HepG2 (cell line): ENCODE measurements at regions not wholly inside any gene's neighbourhood (a gene's known extent, or its start where the extent isn't known, plus 50 kb on each side); places are given as distances from the start of the nearest gene placed in this dataset.

Experiments used
- ATAC-seq: fragments of 200-7000 bp; cut with Tn5 transposase; 3 replicates; pipeline ENCODE4 v1.9.1; 2020; ENCODE audit warnings: mild to moderate bottlenecking, moderate library complexity
- BruUV-seq: library from RNA; stranded (reverse); fragments of 400-500 nt; replicated peaks from 2 replicates; lab custom pipeline; 2021; lab: Mats Ljungman, UMichigan
- CTCF ChIA-PET: fragments of 300-600 bp; formaldehyde crosslinking; extraction: SDS; loops from one replicate; lab custom pipeline; 2021; ENCODE audit warnings: low total read pairs, inconsistent platforms, low intra/inter-chr PET ratio; lab: Yijun Ruan, JAX
- POLR2A ChIA-PET: fragments of 350-600 bp; sonication (Branson Sonifier 250); formaldehyde crosslinking; loops from one replicate; lab custom pipeline; 2020; ENCODE audit warnings: antibody characterized with exemption, inconsistent platforms; lab: Yijun Ruan, JAX
- DNase-seq: peaks from one replicate; pipeline ENCODE4 v3.0.0-alpha.2; 2015; ENCODE audit warnings: low spot score
- FAIRE-seq: peaks from 3 replicates; lab custom pipeline; 2011; peaks lifted over from hg19 to GRCh38; lab: Jason Lieb, UNC
- H2AFZ ChIP-seq: one replicate; pipeline ENCODE4 v1.6.1; 2011; ENCODE audit warnings: low read length, inconsistent platforms
- H3K27ac ChIP-seq: fragments of 300-600 bp; 3 replicates; pipeline ENCODE4 v1.8.0; 2011; ENCODE audit warnings: mixed run types, mild to moderate bottlenecking, mixed read lengths, low read length, inconsistent platforms; ENCODE audit not compliant: insufficient read depth; ENCODE audit errors: extremely low read length
- H3K27me3 ChIP-seq, 2 experiments: fragments of 200-600 bp in 1 of 2; 2 replicates in 1 of 2; 3 replicates in 1 of 2; pipeline versions ENCODE4 v1.6.0 to v1.8.0; 2011; ENCODE audit warnings: low read length in 2 of 2, mild to moderate bottlenecking in 2 of 2, moderate library complexity in 2 of 2, inconsistent platforms in 1 of 2; ENCODE audit not compliant: insufficient read depth in 2 of 2, control insufficient read depth in 1 of 2
- H3K36me3 ChIP-seq, 2 experiments: fragments of 200-600 bp in 1 of 2; replicated peaks in 1 of 2; 2 replicates in 1 of 2; 3 replicates in 1 of 2; pipeline versions ENCODE4 v1.5.1 to v1.8.0; 2011; ENCODE audit warnings: low read length in 2 of 2, inconsistent platforms in 1 of 2; ENCODE audit not compliant: insufficient read depth in 2 of 2, control insufficient read depth in 1 of 2
- H3K4me1 ChIP-seq: 2 replicates; pipeline ENCODE4 v1.5.1; 2012; ENCODE audit warnings: low read length, inconsistent platforms; ENCODE audit not compliant: insufficient read depth
- H3K4me2 ChIP-seq: 2 replicates; pipeline ENCODE4 v1.6.0; 2011; ENCODE audit warnings: low read depth, low read length, inconsistent platforms
- H3K4me3 ChIP-seq, 3 experiments: fragments of 200-600 bp in 1 of 3; sonication (generic), shearing (Covaris generic) in 1 of 3; replicated peaks in 1 of 3; 2 replicates each; pipeline ENCODE4 v1.5.1; 2011 to 2016; ENCODE audit warnings: low read length in 3 of 3, inconsistent platforms in 2 of 3, low read depth in 2 of 3, mild to moderate bottlenecking in 2 of 3, control low read depth in 1 of 3, mixed read lengths in 1 of 3; ENCODE audit not compliant: insufficient read depth in 1 of 3
- H3K79me2 ChIP-seq: one replicate; pipeline ENCODE4 v1.6.1; 2011; ENCODE audit warnings: low read length, inconsistent platforms; ENCODE audit not compliant: insufficient read depth
- H3K9ac ChIP-seq: 2 replicates; pipeline ENCODE4 v1.6.0; 2011; ENCODE audit warnings: mild to moderate bottlenecking, low read depth, low read length, inconsistent platforms; ENCODE audit not compliant: insufficient read depth
- H3K9me3 ChIP-seq: 2 replicates; pipeline ENCODE4 v1.5.1; 2012; ENCODE audit warnings: mild to moderate bottlenecking, low read length
- H4K20me1 ChIP-seq: 2 replicates; pipeline ENCODE4 v1.6.0; 2011; ENCODE audit warnings: inconsistent platforms, mild to moderate bottlenecking, low read length, moderate library complexity; ENCODE audit not compliant: insufficient read depth
- CEBPB ChIP-seq: IDR thresholded peaks from 2 replicates; pipeline ENCODE4 v1.6.1; 2011; ENCODE audit warnings: low read depth, low read length, improper control_type of control experiment, borderline replicate concordance
- CREM ChIP-seq, 2 experiments: sonication (generic) in 1 of 2; formaldehyde crosslinking in 1 of 2; IDR thresholded peaks; 2 replicates each; pipeline versions ENCODE4 v1.4.0 to v1.6.1; 2016 to 2020; ENCODE audit warnings: antibody characterized with exemption in 1 of 2, mild to moderate bottlenecking in 1 of 2, missing genetic modification reagents in 1 of 2
- FOXK1 ChIP-seq: sonication (generic); formaldehyde crosslinking; IDR thresholded peaks from 2 replicates; pipeline ENCODE4 v1.4.0; 2020; ENCODE audit warnings: low read depth, missing genetic modification reagents, borderline replicate concordance
- HES4 ChIP-seq: sonication (generic); formaldehyde crosslinking; IDR thresholded peaks from 2 replicates; pipeline ENCODE4 v1.9.0; 2021; ENCODE audit warnings: mild to moderate bottlenecking, missing genetic modification reagents, borderline replicate concordance
- HNRNPK ChIP-seq: fragments of 200-400 bp; formaldehyde crosslinking; IDR thresholded peaks from 2 replicates; pipeline ENCODE4 v1.6.1; 2018; ENCODE audit warnings: low read length, low read depth, moderate library complexity, mild to moderate bottlenecking; ENCODE audit not compliant: poor library complexity, severe bottlenecking
- KDM5A ChIP-seq: fragments of 200-600 bp; sonication (generic); IDR thresholded peaks from 2 replicates; pipeline ENCODE4 v1.7.0; 2018; ENCODE audit warnings: antibody characterized with exemption, mild to moderate bottlenecking, low read length, borderline replicate concordance
- MTA1 ChIP-seq: sonication (generic); formaldehyde crosslinking; IDR thresholded peaks from 2 replicates; pipeline ENCODE4 v1.4.0; 2020; ENCODE audit warnings: missing genetic modification reagents, mild to moderate bottlenecking, borderline replicate concordance
- SALL1 ChIP-seq: sonication (generic); formaldehyde crosslinking; IDR thresholded peaks from 2 replicates; pipeline ENCODE4 v1.8.0; 2022; ENCODE audit warnings: mild to moderate bottlenecking, missing genetic modification reagents
- TP53 ChIP-seq: sonication (generic); formaldehyde crosslinking; conservative IDR thresholded peaks from 2 replicates; pipeline ENCODE4 v1.4.0; 2020; ENCODE audit warnings: missing genetic modification reagents
- YEATS2 ChIP-seq: sonication (generic); formaldehyde crosslinking; IDR thresholded peaks from 2 replicates; pipeline ENCODE4 v1.4.0; 2020; ENCODE audit warnings: missing genetic modification reagents, borderline replicate concordance
- WGBS: methylation state at CpG from one replicate; pipeline ENCODE4 v1.1.6; 2017; ENCODE audit warnings: low lambda C conversion rate; 5-methylcytosine and 5-hydroxymethylcytosine counted together
- in situ Hi-C: cut with HindIII; loops from 2 replicates; pipeline ENCODE4 v1.10.0; 2017; ENCODE audit warnings: low pct_unique_long_range_greater_than_20kb; ENCODE audit not compliant: extremely low pct_ligation_motif_present
- intact Hi-C: fragments of 100-400 bp; cut with micrococcal nuclease; formaldehyde crosslinking; loops from one replicate; pipeline ENCODE4 v1.10.0; 2022; ENCODE audit not compliant: unreplicated experiment
- TF ChIP-seq, protein P1 (sequence below): sonication (generic); formaldehyde crosslinking; IDR thresholded peaks from 2 replicates; pipeline ENCODE4 v1.8.1; 2023; ENCODE audit warnings: missing genetic modification reagents, mild to moderate bottlenecking, borderline replicate concordance
- TF ChIP-seq, protein P2 (sequence below): IDR thresholded peaks from 2 replicates; pipeline ENCODE4 v1.6.1; 2016; ENCODE audit warnings: low read depth, missing genetic modification reagents, missing compliant biosample characterization

DNA sequence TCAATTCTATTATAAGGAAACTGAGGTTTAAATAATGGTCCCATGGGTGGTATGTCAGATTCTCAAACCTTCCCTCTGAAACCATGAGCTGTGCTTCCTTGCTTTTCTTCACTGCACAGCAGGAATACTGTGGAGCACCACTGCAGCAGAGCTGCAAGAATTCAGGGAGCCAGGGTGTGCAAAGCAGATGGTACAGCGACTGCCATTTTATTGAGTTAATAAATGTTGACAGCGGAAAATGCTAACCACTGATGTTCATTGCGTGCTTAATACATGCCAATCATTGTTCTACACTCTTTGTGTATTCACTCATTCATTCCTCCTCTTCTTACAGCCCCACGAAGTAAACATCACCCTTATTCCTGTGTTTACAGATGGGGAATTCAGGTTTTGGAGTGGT, 152.2 kb upstream of the THSD7B start (continued):
- TF ChIP-seq, protein P1, sequence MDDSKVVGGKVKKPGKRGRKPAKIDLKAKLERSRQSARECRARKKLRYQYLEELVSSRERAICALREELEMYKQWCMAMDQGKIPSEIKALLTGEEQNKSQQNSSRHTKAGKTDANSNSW = no peak
- no peak for TF ChIP-seq TP53

- in situ Hi-C loops (no loop called here), intact Hi-C loops (no loop called here)
- no peak for ATAC-seq
- Histone ChIP-seq H3K4me3 (no peak overlapping the region), H3K36me3 (no peaks in the 10 kb centered on the region), H4K20me1 (no peaks in the 10 kb centered on the region; the same call in 1 of the 2 replicates), H3K27me3 (no peaks in the 10 kb centered on the region; a peak in 1 of 5 replicates), H3K79me2 (no peaks in the 10 kb centered on the region), H2AFZ (no peak overlapping the region), H3K9ac (no peak overlapping the region), H3K4me1 (no peaks in the 10 kb centered on the region), H3K9me3 (no peaks in the 10 kb centered on the region), H3K4me2 (no peak overlapping the region), H3K27ac (no peak overlapping the region)
- ChIA-PET CTCF (no interaction called here), POLR2A (no interaction called here)
- 0 out of 2 replicates have a peak, but pooled peaks have one; percentile 10 for TF ChIP-seq CEBPB
- no peak for TF ChIP-seq KDM5A
- no peak for FAIRE-seq
- no peak for DNase-seq
- BruUV-seq = no TSS peak
- WGBS = 33% methylated on average over 3 of the region's 3 CpGs
Observed at GRCh38 chr2:136612079-136612478, 153.3 kb upstream of the THSD7B start.

- Histone ChIP-seq H3K79me2 (no peaks in the 10 kb centered on the region), H3K27me3 (no peaks in the 10 kb centered on the region; a peak in 1 of 5 replicates), H3K9ac (no peak overlapping the region), H3K4me3 (no peak overlapping the region), H3K4me2 (no peak overlapping the region), H3K9me3 (no peaks in the 10 kb centered on the region), H4K20me1 (no peaks in the 10 kb centered on the region; the same call in 1 of the 2 replicates), H3K4me1 (no peaks in the 10 kb centered on the region), H2AFZ (no peak overlapping the region), H3K36me3 (no peaks in the 10 kb centered on the region), H3K27ac (no peak overlapping the region)
- ATAC-seq (no peak), DNase-seq (no peak), FAIRE-seq (no peak)
- in situ Hi-C loops = no loop called here
- ChIA-PET CTCF (no interaction called here), POLR2A (no interaction called here)
- intact Hi-C loops = no loop called here
- no TSS peak for BruUV-seq
- 3% methylated on average over 1 of the region's 1 CpG for WGBS
- TF ChIP-seq YEATS2 (no peak), CREM (IDR thresholded peaks at IDR 0.05) (no peak), CREM (CRISPR knock-in tag; IDR thresholded peaks at IDR 0.05) (no peak), SALL1 (CRISPR knock-in tag) (no peak), HNRNPK (no peak), FOXK1 (CRISPR knock-in tag) (no peak), HES4 (CRISPR knock-in tag) (no peak), MTA1 (no peak)
- TF ChIP-seq, protein P2, sequence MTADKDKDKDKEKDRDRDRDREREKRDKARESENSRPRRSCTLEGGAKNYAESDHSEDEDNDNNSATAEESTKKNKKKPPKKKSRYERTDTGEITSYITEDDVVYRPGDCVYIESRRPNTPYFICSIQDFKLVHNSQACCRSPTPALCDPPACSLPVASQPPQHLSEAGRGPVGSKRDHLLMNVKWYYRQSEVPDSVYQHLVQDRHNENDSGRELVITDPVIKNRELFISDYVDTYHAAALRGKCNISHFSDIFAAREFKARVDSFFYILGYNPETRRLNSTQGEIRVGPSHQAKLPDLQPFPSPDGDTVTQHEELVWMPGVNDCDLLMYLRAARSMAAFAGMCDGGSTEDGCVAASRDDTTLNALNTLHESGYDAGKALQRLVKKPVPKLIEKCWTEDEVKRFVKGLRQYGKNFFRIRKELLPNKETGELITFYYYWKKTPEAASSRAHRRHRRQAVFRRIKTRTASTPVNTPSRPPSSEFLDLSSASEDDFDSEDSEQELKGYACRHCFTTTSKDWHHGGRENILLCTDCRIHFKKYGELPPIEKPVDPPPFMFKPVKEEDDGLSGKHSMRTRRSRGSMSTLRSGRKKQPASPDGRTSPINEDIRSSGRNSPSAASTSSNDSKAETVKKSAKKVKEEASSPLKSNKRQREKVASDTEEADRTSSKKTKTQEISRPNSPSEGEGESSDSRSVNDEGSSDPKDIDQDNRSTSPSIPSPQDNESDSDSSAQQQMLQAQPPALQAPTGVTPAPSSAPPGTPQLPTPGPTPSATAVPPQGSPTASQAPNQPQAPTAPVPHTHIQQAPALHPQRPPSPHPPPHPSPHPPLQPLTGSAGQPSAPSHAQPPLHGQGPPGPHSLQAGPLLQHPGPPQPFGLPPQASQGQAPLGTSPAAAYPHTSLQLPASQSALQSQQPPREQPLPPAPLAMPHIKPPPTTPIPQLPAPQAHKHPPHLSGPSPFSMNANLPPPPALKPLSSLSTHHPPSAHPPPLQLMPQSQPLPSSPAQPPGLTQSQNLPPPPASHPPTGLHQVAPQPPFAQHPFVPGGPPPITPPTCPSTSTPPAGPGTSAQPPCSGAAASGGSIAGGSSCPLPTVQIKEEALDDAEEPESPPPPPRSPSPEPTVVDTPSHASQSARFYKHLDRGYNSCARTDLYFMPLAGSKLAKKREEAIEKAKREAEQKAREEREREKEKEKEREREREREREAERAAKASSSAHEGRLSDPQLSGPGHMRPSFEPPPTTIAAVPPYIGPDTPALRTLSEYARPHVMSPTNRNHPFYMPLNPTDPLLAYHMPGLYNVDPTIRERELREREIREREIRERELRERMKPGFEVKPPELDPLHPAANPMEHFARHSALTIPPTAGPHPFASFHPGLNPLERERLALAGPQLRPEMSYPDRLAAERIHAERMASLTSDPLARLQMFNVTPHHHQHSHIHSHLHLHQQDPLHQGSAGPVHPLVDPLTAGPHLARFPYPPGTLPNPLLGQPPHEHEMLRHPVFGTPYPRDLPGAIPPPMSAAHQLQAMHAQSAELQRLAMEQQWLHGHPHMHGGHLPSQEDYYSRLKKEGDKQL (CRISPR knock-in tag) = no peak
Observed at GRCh38 chr2:136611451-136611850, 153.9 kb upstream of the THSD7B start.
